HG03432 (cell line): ENCODE measurements at regions not wholly inside any gene's neighbourhood (a gene's known extent, or its start where the extent isn't known, plus 50 kb on each side); places are given as distances from the start of the nearest gene placed in this dataset.
A peak's percentile ranks its signal among the peaks of the same experiment; 100 is the strongest.
"Not testable (repeated sequence)": the region's sequence is repeated elsewhere in the genome, so short reads cannot be mapped to it uniquely, and the experiment has no call there.

Experiments
- ATAC-seq: cut with Tn5 transposase; IDR thresholded peaks from one replicate; pipeline ENCODE4 v1.9.1; 2021; ENCODE audit warnings: mild to moderate bottlenecking, moderate library complexity; ENCODE audit not compliant: unreplicated experiment

GRCh38 chr10:36880898-36881297, 244.5 kb upstream of the ANKRD30A start:
- ATAC-seq, result peak; percentile 67

- ATAC-seq, result peak; percentile 97
Observed at GRCh38 chr10:36872702-36873393, 252.6 kb upstream of the ANKRD30A start.

- ATAC-seq, result no peak
Observed at GRCh38 chr10:36840788-36841187, 284.6 kb upstream of the ANKRD30A start.

DNA sequence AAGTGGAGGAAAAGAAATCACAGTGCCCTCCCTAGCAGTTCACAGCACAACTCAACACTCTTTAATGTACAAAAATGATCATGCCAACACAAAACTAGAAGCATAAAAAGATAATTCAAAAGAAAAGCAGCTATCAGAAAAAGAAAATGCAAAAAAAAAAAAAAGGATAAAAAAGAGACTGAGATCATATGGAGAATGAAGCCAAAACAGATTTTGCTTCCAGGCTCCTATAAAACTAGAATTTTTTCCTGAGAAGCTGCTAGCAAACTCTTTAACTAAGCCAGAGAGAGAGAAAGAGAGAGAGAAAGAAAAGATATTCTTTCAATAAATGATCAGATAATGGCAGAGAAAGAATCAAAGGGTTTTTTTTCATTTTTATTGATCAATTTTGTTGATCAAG, 288.0 kb upstream of the ANKRD30A start:
- ATAC-seq, result no peak

- no peak for ATAC-seq
Observed at GRCh38 chr10:36819781-36820180, 305.6 kb upstream of the ANKRD30A start.

DNA sequence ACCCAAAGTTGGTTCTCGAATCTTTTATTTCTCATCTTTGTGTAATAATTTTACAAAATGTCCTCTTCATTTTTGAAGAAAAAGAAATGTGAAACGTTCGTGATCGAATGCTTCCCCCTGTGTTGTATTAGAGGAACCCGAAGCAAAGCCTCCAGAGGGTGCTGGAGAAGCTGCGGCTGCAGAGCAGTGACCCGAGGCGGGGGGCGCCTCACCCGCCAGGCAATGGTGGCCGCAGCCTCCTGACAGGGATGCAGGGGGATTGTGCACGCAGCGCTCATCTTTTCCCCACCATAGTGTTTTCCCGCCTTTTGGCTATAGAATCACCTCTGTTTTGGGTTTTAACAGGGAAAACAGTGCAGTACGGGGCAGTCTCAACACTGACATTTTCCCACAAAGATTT, 307.5 kb upstream of the ANKRD30A start:
- ATAC-seq, result no peak

DNA sequence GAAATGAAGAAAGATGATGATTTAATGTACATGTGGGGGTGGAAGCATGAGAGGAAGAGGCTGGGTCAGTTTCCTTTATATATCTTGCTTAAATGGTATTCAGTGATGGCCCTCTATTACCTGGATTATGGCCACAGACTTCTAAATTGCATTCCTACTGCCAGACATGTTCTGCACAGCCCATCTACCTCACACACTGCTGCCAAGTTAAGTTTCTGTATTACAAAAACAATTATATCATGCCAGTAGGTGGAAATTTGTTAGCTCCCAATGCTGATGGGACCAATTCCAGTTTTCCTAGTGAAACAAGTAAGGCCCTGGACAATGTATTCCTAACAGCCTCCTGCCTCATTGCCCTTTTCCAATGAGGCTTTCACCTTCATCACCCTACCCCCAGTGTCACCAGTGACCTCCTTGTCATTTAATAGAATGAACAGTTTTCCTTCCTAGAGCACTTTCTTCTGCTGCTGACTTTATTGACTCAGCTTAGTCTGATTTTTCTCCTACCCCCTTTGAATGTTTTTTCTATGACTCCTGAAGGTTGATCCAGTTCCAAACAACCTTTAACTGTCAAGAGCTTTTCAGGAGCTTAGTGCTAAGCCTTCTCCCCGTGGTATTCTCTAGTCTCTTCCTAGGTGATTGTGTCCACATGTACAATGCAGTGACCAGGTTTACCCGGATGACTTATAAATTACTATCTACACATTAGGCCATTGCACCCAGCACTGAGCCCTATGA, 316.6 kb upstream of the ANKRD30A start:
- ATAC-seq, result no peak

GRCh38 chr10:36803229-36803628, 322.2 kb upstream of the ANKRD30A start:
- no peak for ATAC-seq

- no peak for ATAC-seq
Observed at GRCh38 chr10:36802490-36803153, 322.8 kb upstream of the ANKRD30A start.

DNA sequence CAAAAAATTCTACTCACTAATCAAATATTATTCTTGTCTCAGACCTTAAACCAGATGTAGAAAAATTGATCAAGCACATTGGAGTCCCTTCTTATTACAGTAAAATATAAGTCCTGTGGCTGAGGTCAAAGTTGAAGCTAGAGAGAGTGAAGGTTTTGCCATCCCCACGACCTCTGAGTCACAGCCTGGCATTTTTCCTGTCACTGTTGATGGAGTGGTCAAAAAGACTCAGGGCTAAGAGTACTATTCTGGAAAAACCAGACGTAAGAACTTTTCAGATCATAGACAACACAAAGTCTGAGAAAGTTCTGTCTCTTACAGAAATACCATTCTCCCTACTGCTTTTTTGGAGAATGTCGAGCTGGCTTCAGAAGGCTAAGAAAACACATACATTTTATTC, 323.7 kb upstream of the ANKRD30A start:
- no peak for ATAC-seq

- no peak for ATAC-seq
Observed at GRCh38 chr10:36794981-36795380, 330.4 kb upstream of the ANKRD30A start.

DNA sequence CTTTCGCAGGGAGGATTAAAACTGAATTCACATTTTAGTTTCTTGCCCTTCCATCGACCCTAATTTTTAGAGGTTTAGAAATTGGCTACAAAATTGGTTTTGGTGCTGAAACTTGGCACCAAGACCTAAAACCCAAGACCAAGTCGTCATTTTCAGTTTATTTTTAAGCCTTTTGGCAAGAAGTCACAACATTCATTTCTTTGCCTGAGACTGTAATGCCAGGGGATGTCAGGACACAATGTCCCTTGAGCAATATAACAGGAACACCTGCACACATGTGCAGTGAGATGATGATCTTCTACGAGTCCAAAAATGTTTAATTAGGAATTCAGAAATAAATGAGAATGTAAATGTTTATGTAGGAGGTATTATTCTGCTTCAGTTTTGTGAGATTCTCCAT, 335.4 kb upstream of the ANKRD30A start:
- ATAC-seq, result no peak

DNA sequence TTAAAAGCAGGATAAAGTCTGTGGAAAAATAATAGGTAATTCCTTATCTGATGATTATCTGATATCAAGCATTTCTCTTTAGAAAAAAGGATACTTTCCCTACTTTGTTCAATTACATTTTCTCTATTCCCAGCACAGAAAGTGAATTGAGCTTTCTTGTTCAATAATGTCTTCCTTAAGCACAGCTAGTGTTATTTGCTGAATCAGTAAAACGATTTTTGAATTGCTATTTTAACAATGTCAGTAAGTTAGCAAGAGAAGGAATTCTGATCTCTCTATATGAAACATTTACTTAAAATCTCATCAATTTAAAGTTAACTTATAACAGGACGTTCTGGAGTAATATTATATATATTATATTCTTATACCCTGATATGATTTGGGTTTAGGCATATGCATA, 337.2 kb upstream of the ANKRD30A start:
- no peak for ATAC-seq

DNA sequence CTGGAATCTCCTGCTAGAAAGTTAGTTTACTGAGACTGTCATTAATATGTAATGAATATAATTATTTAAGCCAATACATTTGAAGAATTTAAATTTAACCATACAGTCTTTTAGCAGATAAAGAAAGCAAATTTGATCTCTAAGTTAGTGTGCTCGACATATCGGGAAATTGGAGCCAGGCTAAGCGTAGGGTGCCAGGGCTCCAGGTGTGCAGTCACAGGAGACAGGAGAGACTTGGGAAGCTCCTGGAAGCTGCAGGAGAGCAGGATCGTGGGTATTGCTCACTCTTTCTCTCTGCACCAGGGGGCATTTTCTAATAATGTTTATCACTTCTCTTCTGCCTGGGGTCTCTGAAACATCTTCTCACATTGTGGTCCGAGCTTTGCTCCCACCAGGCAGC, 342.0 kb upstream of the ANKRD30A start:
- no peak for ATAC-seq

DNA sequence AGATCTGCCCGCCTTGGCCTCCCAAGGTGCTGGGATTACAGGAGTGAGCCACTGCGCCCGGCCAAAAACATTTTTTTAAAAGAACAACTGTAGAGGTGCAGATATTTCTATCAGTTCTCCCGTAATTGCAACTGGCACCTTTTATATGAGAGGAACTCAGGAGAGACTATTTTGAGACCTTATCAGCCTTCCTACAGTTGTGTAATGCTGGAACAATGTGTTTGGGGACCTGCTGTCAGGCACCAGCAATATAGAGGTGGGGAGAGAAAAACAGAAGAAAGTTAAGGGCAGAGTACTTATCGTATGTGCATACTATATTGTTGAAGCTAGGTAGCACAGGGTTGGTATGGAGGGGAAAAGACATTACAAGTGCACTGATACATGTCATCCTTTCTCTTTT, 343.8 kb upstream of the ANKRD30A start:
- ATAC-seq, result no peak

GRCh38 chr10:36780158-36780557, 345.2 kb upstream of the ANKRD30A start:
- no peak for ATAC-seq

DNA sequence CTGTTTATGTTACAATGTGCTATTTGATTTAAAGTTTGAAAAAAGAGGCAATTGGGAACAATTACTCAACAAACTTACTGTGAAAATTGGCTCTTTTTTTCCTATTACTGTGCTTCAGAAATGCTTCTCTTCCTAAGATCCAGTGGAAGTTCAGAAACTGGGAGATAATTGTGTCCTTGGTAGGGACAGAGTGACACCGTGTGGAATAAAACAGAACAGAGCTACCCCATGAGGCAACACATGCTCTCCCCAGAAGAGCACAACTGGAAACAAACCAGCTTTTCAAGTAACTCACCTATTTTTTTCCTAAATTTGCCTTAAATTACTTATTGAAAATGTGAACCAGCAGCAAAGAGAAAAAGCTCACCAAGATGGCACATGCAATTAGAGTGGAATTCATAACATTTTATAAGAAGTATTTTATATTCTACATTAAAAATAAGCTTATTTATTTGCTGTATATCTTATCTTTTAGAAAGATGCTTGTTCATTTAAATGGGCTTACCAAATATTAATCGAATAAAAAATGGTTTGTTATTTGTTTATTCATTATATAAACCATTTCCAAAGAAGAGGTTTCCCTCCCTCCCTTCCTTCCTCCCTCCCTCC, 346.1 kb upstream of the ANKRD30A start:
- ATAC-seq, result no peak

GRCh38 chr10:36778651-36779050, 346.7 kb upstream of the ANKRD30A start:
- ATAC-seq, result no peak

GRCh38 chr10:36773652-36774051, 351.7 kb upstream of the ANKRD30A start:
- ATAC-seq, result no peak

GRCh38 chr10:36771725-36772124, 353.7 kb upstream of the ANKRD30A start:
- ATAC-seq, result no peak

- not testable (repeated sequence) for ATAC-seq
Observed at GRCh38 chr10:36769741-36770140, 355.7 kb upstream of the ANKRD30A start.

DNA sequence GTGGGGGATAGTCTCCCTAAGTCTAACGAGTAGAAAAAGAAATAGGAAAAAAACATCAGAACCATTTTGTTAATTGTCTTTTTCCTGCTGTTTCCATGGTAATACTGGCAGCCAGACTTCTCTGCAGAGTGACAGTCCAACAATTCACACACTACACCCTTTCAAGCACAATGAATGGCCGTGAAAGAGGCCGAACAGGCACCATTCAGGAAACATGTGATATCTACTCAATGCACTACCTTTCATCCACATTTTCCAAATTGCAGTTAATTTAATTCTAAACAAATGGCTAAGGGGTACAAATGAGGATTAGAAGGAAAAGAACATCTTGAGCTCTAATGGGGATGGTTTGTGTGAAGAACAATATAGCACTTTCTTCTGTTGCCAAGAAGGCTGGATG, 358.5 kb upstream of the ANKRD30A start:
- ATAC-seq, result no peak
